ENCODE measurements at regions not wholly inside any gene's neighbourhood (a gene's known extent, or its start where the extent isn't known, plus 50 kb on each side); places are given as distances from the start of the nearest gene placed in this dataset.
"Not testable (repeated sequence)": the region's sequence is repeated elsewhere in the genome, so short reads cannot be mapped to it uniquely, and the experiment has no call there.

GRCh38 chrX:107376186-107376585 lies 73.3 kb upstream of the FRMPD3 start:
- TF ChIP-seq CTCF, POLR2A (IDR thresholded peaks at IDR 0.05): not testable (repeated sequence)
